Gastrocnemius medialis (tissue), 4 donors: ENCODE measurements at regions not wholly inside any gene's neighbourhood (a gene's known extent, or its start where the extent isn't known, plus 50 kb on each side); places are given as distances from the start of the nearest gene placed in this dataset.

Experiments
- CTCF ChIP-seq, 5 experiments: fragments of 450-650 bp in 3 of 5; fragments of 200-600 bp in 2 of 5; sonication (generic) in 2 of 5; IDR thresholded peaks in 4 of 5; conservative IDR thresholded peaks in 1 of 5; 1 replicate in 4 of 5; 2 replicates in 1 of 5; pipeline ENCODE4 v1.5.1; 2016 to 2019; ENCODE audit warnings: antibody characterized with exemption in 5 of 5, mild to moderate bottlenecking in 3 of 5, moderate library complexity in 3 of 5
- POLR2A ChIP-seq, 2 donors: fragments of 450-650 bp; IDR thresholded peaks; one replicate each; pipeline ENCODE4 v1.6.1; 2017; ENCODE audit warnings: antibody characterized with exemption in 2 of 2, mild to moderate bottlenecking in 2 of 2, moderate library complexity in 2 of 2

GRCh38 chr17:12548558-12548957 lies 117.1 kb upstream of the MYOCD start:
- TF ChIP-seq CTCF (IDR thresholded peaks at IDR 0.05 in 4 of 5, conservative IDR thresholded peaks at IDR 0.05 in 1 of 5) (no peak), POLR2A (IDR thresholded peaks at IDR 0.05) (no peak)
